Prostate gland (tissue), 2 donors: ENCODE measurements at regions not wholly inside any gene's neighbourhood (a gene's known extent, or its start where the extent isn't known, plus 50 kb on each side); places are given as distances from the start of the nearest gene placed in this dataset.

Experiments used
- DNase-seq: peaks from one replicate; pipeline ENCODE4 v3.0.0-alpha.2; 2019; ENCODE audit warnings: low spot score
- H3K27ac ChIP-seq, 2 donors: fragments of 200-600 bp; sonication (generic); 2 replicates each; pipeline ENCODE4 v1.5.1; 2017 to 2019
- H3K27me3 ChIP-seq: fragments of 200-600 bp; sonication (generic); replicated peaks from 2 replicates; pipeline ENCODE4 v1.5.1; 2019; ENCODE audit not compliant: insufficient read depth
- H3K36me3 ChIP-seq, 2 donors: fragments of 200-600 bp; sonication (generic); 1 replicate in 1 of 2; 2 replicates in 1 of 2; pipeline versions ENCODE4 v1.5.1 to v1.8.1; 2017 to 2019
- H3K4me1 ChIP-seq: fragments of 200-600 bp; sonication (generic); replicated peaks from 2 replicates; pipeline ENCODE4 v1.5.1; 2019
- H3K4me3 ChIP-seq, 2 donors: fragments of 200-600 bp; sonication (generic); 2 replicates each; pipeline ENCODE4 v1.5.1; 2017 to 2019
- H3K9me3 ChIP-seq: fragments of 200-600 bp; sonication (generic); 2 replicates; pipeline ENCODE4 v1.5.1; 2017
- POLR2A ChIP-seq: fragments of 450-650 bp; IDR thresholded peaks from one replicate; pipeline ENCODE4 v1.6.1; 2016; ENCODE audit warnings: antibody characterized with exemption, mild to moderate bottlenecking
- POLR2AphosphoS5 ChIP-seq: sonication (generic); formaldehyde crosslinking; IDR thresholded peaks from one replicate; pipeline ENCODE4 v1.6.1; 2017; ENCODE audit warnings: antibody characterized with exemption
- WGBS: methylation state at CpG from one replicate; pipeline ENCODE4 v1.1.5; 2018; 5-methylcytosine and 5-hydroxymethylcytosine counted together
- intact Hi-C: fragments of 100-400 bp; cut with DNase I; formaldehyde crosslinking; loops from one replicate; pipeline ENCODE4 v1.14.2; 2022
- TF ChIP-seq, protein P1 (sequence below), 4 experiments: fragments of 200-600 bp in 2 of 4; fragments of 450-650 bp in 2 of 4; sonication (generic) in 2 of 4; IDR thresholded peaks; 1 replicate in 3 of 4; 2 replicates in 1 of 4; pipeline ENCODE4 v1.5.1; 2016 to 2019; ENCODE audit warnings: antibody characterized with exemption in 4 of 4, mild to moderate bottlenecking in 2 of 4, moderate library complexity in 2 of 4

DNA sequence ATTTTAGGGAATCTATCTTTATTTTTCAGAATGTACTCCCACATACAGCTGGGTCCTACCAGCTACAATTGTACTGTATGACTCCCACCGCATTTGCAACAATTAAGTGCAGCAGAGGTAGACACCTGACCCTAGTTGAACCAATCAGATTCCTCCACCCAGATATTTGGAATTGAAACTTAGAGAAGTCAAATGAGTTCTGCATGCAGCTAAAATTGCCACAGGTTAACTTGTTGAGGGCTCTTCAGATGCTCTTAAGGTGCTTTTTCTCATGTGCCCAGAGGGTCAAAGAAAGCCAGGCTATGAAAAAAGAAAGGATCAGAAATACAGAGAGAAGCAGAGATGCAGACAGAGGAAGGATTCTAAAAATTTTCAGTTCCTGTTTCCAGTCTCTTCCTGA lies 68.0 kb upstream of the TES start:
- Histone ChIP-seq H3K36me3 (no peaks in the 10 kb centered on the region), H3K4me1 (no peaks in the 10 kb centered on the region), H3K4me3 (no peak overlapping the region), H3K27me3 (no peaks in the 10 kb centered on the region), H3K27ac (no peak overlapping the region), H3K9me3 (no peaks in the 10 kb centered on the region)
- WGBS, result 87% methylated on average over 1 of the region's 1 CpG
- DNase-seq, result no peak
- TF ChIP-seq, protein P1, sequence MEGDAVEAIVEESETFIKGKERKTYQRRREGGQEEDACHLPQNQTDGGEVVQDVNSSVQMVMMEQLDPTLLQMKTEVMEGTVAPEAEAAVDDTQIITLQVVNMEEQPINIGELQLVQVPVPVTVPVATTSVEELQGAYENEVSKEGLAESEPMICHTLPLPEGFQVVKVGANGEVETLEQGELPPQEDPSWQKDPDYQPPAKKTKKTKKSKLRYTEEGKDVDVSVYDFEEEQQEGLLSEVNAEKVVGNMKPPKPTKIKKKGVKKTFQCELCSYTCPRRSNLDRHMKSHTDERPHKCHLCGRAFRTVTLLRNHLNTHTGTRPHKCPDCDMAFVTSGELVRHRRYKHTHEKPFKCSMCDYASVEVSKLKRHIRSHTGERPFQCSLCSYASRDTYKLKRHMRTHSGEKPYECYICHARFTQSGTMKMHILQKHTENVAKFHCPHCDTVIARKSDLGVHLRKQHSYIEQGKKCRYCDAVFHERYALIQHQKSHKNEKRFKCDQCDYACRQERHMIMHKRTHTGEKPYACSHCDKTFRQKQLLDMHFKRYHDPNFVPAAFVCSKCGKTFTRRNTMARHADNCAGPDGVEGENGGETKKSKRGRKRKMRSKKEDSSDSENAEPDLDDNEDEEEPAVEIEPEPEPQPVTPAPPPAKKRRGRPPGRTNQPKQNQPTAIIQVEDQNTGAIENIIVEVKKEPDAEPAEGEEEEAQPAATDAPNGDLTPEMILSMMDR (IDR thresholded peaks at IDR 0.05), result no peak
- TF ChIP-seq POLR2A (no peak), POLR2AphosphoS5 (no peak)
- intact Hi-C loops, result no loop called here

GRCh38 chr7:116142850-116143249 lies 67.5 kb upstream of the TES start:
- no peak overlapping the region for H3K4me3 ChIP-seq
- no peak for TF ChIP-seq POLR2A
- TF ChIP-seq, protein P1 (IDR thresholded peaks at IDR 0.05), result no peak
- TF ChIP-seq POLR2AphosphoS5, result no peak
- no peak overlapping the region for H3K27ac ChIP-seq
- no peaks in the 10 kb centered on the region for H3K36me3 ChIP-seq
- 87% methylated on average over 6 of the region's 6 CpGs for WGBS
- intact Hi-C loops, result no loop called here
- H3K4me1 ChIP-seq, result no peaks in the 10 kb centered on the region
- H3K9me3 ChIP-seq, result no peaks in the 10 kb centered on the region
- H3K27me3 ChIP-seq, result no peaks in the 10 kb centered on the region
- DNase-seq, result no peak

DNA sequence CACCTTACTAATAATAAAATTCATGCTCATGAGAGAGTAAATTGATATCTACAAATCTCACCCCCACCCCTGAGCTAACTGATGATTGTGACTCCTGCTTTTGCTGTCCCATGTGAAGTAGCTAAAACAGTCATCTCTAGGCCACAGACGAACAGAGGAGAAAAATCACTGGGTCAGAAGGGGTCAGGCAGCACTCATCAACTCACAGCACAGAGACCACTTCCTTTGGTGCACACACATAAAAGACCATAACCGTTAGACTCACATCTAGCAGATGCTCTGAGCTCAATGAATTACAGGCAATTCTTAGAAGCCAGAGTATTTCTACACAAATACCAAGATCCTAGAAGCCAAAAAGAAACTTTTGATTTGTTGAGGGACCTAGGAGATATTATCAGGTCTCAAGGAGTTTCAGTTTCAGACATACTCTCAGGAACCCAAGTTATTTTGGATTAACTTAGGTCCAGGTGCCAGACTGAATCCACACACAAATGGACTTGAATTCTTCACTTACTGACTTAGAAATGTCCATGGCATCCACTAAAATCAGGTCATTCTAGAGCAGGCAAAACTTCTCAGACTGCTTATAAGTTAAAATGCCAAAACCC lies 65.0 kb upstream of the TES start:
- H3K27ac ChIP-seq, result no peak overlapping the region
- H3K4me1 ChIP-seq, result no peaks in the 10 kb centered on the region
- H3K4me3 ChIP-seq, result no peak overlapping the region
- 63% methylated on average over 2 of the region's 2 CpGs for WGBS
- intact Hi-C loops, result no loop called here
- H3K9me3 ChIP-seq, result no peaks in the 10 kb centered on the region
- no peak for DNase-seq
- no peaks in the 10 kb centered on the region for H3K27me3 ChIP-seq
- H3K36me3 ChIP-seq, result no peaks in the 10 kb centered on the region
- TF ChIP-seq POLR2A (no peak), POLR2AphosphoS5 (no peak)
- TF ChIP-seq, protein P1 (IDR thresholded peaks at IDR 0.05), result no peak

DNA sequence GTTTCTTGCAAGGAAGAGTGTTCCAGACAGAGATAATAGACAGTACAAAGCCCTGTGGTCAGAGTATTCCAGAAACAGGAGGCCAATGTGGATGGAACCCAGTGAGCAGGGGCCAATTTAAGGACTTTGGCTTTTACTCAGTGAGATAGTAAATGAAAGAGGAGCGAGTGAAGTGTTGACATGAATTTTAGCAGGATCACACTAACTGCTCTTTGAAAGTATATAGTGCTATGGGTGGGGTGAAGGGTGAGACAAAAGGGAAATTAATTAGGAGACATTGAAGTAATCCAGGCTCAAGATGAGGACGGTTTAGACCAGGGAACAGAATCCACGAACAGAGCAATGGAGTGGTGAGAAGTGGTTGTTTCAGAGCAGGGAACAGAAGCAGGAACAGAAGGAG lies 62.2 kb upstream of the TES start:
- 86% methylated on average over 3 of the region's 3 CpGs for WGBS
- no peak overlapping the region for H3K27ac ChIP-seq
- H3K9me3 ChIP-seq, result no peaks in the 10 kb centered on the region
- no peaks in the 10 kb centered on the region for H3K27me3 ChIP-seq
- H3K4me3 ChIP-seq, result no peak overlapping the region
- TF ChIP-seq POLR2A (no peak), POLR2AphosphoS5 (no peak)
- TF ChIP-seq, protein P1 (IDR thresholded peaks at IDR 0.05), result no peak
- intact Hi-C loops, result no loop called here
- no peak for DNase-seq
- H3K36me3 ChIP-seq, result no peaks in the 10 kb centered on the region
- H3K4me1 ChIP-seq, result no peaks in the 10 kb centered on the region

DNA sequence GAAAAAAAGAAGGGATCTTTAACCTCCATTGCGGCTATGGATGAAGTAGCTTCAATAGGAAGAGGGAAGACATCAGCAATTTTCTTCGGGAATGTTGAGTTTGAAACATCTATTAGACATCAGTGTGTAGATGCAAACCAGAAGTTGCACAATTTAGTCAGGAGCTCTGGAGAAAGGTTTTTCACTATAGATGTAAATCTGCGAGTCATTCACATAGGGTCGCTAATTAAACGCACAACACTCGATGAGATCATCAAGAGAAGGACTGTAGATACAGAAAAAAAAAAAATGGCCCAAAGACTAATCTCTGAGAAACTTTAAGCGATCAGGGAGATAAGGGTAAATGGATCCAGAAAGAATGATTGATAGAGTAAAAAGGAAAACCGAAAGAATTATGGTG lies 61.7 kb upstream of the TES start:
- H3K4me1 ChIP-seq, result no peaks in the 10 kb centered on the region
- TF ChIP-seq POLR2AphosphoS5 (no peak), POLR2A (no peak)
- TF ChIP-seq, protein P1 (IDR thresholded peaks at IDR 0.05), result no peak
- no peaks in the 10 kb centered on the region for H3K9me3 ChIP-seq
- H3K27ac ChIP-seq, result no peak overlapping the region
- H3K4me3 ChIP-seq, result no peak overlapping the region
- no peaks in the 10 kb centered on the region for H3K36me3 ChIP-seq
- intact Hi-C loops, result no loop called here
- 96% methylated on average over 8 of the region's 8 CpGs for WGBS
- H3K27me3 ChIP-seq, result no peaks in the 10 kb centered on the region
- DNase-seq, result no peak
